ENCODE measurements at regions not wholly inside any gene's neighbourhood (a gene's known extent, or its start where the extent isn't known, plus 50 kb on each side); places are given as distances from the start of the nearest gene placed in this dataset.

DNA sequence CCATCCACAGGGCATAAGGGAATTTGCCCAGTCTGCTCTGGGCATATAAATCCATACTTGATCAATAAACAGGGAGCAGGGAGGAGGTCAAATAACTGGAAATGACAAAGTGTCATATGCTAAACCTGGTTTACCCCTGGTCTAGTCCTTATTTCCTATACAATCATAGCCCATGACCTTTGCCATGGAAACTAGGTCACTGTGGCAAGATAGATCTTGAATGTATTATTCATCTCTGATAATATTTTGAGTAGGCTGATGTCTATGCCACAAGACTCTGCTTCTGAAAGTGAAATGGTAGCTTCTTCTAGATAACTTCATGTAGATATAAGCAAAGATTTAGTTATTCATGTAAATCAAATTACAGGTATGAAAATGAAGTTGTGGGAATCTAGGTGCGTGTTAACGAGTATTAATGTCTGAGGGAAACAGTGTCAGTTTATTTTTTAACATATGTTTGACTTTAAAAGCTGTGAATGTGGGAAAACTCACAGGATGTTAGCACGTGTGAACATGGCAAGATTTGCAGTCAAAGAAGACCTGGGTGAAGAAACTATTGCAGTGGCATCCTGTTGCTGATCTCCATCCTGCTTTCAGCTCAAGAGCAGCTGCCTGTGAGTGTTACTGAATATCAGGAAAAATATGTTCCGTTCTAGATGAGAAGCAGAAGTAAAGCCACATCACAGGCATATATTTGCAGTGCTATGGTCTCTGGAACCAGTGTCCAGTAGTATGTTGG, 81.8 kb upstream of the NDP start:
- TF ChIP-seq, protein P1, sequence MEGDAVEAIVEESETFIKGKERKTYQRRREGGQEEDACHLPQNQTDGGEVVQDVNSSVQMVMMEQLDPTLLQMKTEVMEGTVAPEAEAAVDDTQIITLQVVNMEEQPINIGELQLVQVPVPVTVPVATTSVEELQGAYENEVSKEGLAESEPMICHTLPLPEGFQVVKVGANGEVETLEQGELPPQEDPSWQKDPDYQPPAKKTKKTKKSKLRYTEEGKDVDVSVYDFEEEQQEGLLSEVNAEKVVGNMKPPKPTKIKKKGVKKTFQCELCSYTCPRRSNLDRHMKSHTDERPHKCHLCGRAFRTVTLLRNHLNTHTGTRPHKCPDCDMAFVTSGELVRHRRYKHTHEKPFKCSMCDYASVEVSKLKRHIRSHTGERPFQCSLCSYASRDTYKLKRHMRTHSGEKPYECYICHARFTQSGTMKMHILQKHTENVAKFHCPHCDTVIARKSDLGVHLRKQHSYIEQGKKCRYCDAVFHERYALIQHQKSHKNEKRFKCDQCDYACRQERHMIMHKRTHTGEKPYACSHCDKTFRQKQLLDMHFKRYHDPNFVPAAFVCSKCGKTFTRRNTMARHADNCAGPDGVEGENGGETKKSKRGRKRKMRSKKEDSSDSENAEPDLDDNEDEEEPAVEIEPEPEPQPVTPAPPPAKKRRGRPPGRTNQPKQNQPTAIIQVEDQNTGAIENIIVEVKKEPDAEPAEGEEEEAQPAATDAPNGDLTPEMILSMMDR (IDR thresholded peaks at IDR 0.05; ENCODE audit: borderline replicate concordance, extremely low read depth, low read length, poor library complexity, severe bottlenecking) = no peak
- TF ChIP-seq EZH2 (IDR thresholded peaks at IDR 0.05; ENCODE audit: borderline replicate concordance, low read depth, low read length, severe bottlenecking) = no peak
